ENCODE measurements at regions not wholly inside any gene's neighbourhood (a gene's known extent, or its start where the extent isn't known, plus 50 kb on each side); places are given as distances from the start of the nearest gene placed in this dataset.
A peak's percentile ranks its signal among the peaks of the same experiment; 100 is the strongest.
"Not testable (repeated sequence)": the region's sequence is repeated elsewhere in the genome, so short reads cannot be mapped to it uniquely, and the experiment has no call there.

GRCh38 chrX:140633105-140633504 lies 76.5 kb upstream of the LINC00632 start:
- not testable (repeated sequence) for DNase-seq

DNA sequence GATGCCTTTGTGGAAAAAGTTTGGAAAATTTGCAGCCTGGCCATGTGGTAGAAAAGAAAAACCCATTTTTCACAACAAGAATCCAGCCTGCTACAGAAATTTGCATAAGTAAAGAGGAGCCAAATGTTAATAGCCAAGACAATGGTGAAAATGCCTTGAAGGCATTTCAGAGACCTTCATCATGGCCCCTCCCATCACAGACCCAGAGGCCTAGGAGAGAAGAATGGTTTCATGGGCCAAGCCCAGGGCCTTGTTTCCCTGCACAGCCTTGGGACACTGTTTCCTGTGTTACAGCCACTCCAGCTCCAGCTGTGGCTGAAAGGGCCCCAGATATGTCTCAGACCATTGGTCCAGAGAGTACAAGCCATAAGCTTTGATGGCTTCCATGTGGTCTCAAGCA lies 101.4 kb upstream of the LINC00632 start:
- no peak for DNase-seq

DNA sequence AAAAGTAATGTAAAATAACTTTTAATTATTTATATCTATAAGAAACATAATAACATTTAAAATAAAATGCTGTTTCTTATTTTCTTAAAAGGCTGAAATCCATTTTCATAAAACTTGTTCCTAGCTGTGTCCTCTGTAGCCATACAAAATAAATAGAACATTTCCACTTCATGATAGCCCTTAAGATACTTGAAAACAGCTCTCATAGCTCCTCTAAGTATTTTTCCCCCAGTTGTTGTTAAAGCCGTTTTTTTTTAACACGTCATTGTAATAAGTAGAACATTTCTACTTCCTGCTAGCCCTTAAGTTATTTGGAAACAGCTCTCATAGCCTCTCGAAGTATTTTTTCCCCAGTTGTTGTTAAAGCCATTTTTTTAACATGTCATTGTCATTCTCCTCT lies 97.3 kb upstream of the SOX3 start:
- DNase-seq: no peak

DNA sequence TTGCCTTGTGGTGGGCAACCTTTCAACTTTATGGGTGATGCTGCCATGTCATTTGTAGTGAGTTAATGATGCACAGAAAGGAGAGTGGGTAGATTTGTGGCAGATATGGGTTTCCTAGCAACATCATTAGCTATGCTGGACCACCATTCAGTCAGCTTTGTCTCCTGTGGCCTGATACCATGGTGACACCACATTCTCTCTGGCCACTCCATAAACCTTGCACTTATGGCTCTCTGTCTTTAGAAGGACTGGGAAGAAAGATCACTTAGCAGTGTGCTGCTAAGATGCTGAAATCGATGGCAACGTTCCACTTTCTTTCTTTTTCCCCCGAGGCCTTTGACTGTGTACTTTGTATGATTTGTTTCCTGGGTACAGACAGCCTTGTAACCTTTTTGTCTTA lies 95.0 kb upstream of the SOX3 start:
- no peak for DNase-seq

GRCh38 chrX:140589657-140590056 lies 84.8 kb upstream of the SOX3 start:
- no peak for DNase-seq

DNA sequence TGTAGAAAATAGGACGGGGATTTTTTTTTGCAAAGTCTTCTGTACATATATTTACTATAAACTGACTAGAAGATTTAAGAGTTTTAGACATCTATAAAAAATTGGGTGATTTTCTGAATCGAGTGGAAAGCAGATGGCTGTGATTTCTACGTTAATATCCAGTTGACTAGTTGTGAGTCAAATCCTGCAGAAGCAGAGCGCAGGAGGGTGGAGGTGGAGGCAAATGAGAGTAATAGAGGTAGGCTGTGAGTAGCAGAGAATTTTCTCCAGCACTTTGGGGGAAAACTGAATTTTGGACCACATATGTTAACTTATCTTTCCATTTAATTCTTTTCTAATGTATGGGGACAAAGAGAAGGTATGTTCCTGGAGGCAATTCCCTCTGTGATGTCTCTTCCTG lies 82.1 kb upstream of the SOX3 start:
- no peak for DNase-seq

DNA sequence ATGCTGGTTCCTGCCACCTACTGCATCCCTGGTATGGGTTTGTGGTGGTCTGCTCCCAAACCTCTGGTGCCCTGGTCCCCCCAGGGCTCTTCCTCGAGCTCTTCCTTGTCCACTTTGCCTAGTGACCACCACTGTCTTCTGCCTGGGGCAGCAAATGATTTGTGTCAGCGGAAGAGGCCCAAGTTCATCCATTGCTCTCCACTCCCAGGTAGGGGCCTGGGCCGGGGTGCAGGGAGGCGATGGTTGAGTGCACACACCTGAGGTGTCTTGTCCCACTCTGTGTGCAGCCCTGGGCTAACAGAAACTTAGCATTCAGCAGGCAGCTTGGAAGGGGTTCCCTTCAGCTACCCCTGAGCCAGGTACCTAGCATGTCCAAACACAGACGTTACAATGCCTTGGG lies 75.6 kb upstream of the SOX3 start:
- DNase-seq: no peak

DNA sequence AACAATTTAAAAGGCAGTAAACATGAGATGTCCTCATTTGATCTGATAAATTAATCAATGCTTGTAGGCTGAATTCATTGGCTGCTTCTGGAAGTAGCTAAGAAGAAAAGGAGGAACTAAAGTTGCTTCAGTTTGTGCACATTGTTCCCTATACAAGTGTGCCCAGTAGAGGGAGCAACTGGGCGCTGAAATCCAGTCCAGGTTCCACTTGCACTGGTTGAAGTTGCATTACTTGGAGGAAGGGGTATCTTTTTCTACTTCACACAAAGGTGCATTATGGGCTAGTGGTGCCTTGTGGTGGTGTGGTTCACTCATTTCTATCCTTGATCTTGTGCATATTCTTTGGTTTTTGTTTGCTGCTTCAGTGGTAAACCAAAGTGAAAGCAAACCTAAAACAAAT lies 67.9 kb upstream of the SOX3 start:
- DNase-seq: peak; percentile 26

DNA sequence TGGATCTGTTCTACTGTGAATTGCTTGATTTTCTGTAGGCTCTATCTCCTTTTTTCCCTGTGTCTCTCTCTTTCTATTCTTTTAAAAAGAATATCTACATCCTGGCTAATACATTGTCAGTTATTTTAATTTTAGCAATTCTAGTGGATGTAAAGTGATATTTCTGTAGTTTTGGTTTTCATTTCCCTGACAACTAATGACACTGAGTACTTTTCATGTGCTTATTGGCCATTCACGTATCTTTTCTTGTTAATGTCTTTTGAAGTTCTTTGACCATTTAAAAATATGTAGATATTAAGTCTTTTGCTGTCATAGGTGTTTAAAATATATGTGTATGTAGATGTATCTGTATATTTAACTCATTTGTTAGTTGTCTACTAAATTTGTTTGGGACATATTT lies 59.0 kb upstream of the SOX3 start:
- DNase-seq: no peak
